ENCODE measurements at regions not wholly inside any gene's neighbourhood (a gene's known extent, or its start where the extent isn't known, plus 50 kb on each side); places are given as distances from the start of the nearest gene placed in this dataset.

DNA sequence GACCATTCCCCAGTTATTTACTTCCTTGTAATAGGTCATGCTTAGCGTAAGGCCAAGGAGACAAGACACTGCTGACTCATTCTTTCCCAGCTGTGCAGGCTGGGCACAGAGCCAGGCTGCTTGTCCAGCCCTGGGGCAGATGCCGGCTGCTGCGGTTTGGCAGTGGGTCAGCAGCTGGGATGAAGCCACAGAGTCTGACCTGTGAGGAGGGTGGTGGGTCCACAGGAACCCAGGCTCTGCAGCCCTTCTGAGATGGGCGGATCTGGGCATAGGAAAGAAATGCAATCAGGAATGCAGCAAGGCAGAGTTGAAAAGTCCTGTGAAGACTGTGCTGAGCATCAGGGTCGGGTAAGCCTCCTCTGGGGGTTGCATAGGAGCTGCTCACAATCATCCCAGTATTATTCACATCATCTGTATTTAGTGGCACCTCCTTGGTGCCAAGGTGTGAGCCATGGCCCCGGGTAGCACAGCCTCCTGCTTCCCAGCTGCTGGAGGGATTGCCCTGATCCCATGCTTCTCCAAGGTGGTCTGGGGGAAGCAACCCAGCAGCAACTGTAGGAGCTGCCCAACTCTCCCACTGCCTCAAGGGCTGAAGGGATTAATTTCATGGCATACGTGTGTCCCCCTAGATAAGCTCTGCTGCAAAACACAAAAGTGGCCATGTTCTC lies 139.0 kb downstream of the DDX1 start:
- TF ChIP-seq CTCF (IDR thresholded peaks at IDR 0.05) (no peak), SIN3A (IDR thresholded peaks at IDR 0.05; ENCODE audit: borderline replicate concordance, insufficient read depth, low read depth, low read length) (no peak), TCF7L2 (IDR thresholded peaks at IDR 0.05; ENCODE audit: low read depth, low read length) (no peak)
